ENCODE measurements at regions not wholly inside any gene's neighbourhood (a gene's known extent, or its start where the extent isn't known, plus 50 kb on each side); places are given as distances from the start of the nearest gene placed in this dataset.
"Not testable (repeated sequence)": the region's sequence is repeated elsewhere in the genome, so short reads cannot be mapped to it uniquely, and the experiment has no call there.

- no peaks in the 10 kb centered on the region for H3K36me3 ChIP-seq (ENCODE audit: insufficient read depth, insufficient read length, low read length)
- H3K27me3 ChIP-seq (ENCODE audit: insufficient read depth, insufficient read length) = no peaks in the 10 kb centered on the region
- no peak overlapping the region for H3K9ac ChIP-seq (ENCODE audit: insufficient read length, low read depth)
- no peak for DNase-seq (ENCODE audit: low read depth, low spot score)
- H3K4me3 ChIP-seq (ENCODE audit: insufficient read length, low read depth) = no peak overlapping the region
- peaks cover 4% of the 10 kb centered on the region for H3K4me1 ChIP-seq (ENCODE audit: insufficient read depth, insufficient read length)
- no peaks in the 10 kb centered on the region for H3K9me3 ChIP-seq (ENCODE audit: insufficient read depth, low read length)
- TF ChIP-seq SUZ12 (IDR thresholded peaks at IDR 0.05; ENCODE audit: extremely low read depth, insufficient read depth, insufficient read length) (no peak), ZNF274 (IDR thresholded peaks at IDR 0.05; ENCODE audit: low read depth, low read length) (no peak)
Observed at GRCh38 chr10:28754930-28755718, 77.8 kb downstream of the BAMBI start.

- no peak overlapping the region for H3K9ac ChIP-seq (ENCODE audit: insufficient read length, low read depth)
- H3K4me3 ChIP-seq (ENCODE audit: insufficient read length, low read depth) = no peak overlapping the region
- H3K9me3 ChIP-seq (ENCODE audit: insufficient read depth, low read length) = no peaks in the 10 kb centered on the region
- H3K27me3 ChIP-seq (ENCODE audit: insufficient read depth, insufficient read length) = no peaks in the 10 kb centered on the region
- no peaks in the 10 kb centered on the region for H3K4me1 ChIP-seq (ENCODE audit: insufficient read depth, insufficient read length)
- TF ChIP-seq SUZ12 (IDR thresholded peaks at IDR 0.05; ENCODE audit: extremely low read depth, insufficient read depth, insufficient read length) = no peak
- TF ChIP-seq YY1 (IDR thresholded peaks at IDR 0.05; ENCODE audit: insufficient read depth, insufficient read length) = no peak
- TF ChIP-seq ZNF274 (IDR thresholded peaks at IDR 0.05; ENCODE audit: low read depth, low read length) = no peak
- H3K36me3 ChIP-seq (ENCODE audit: insufficient read depth, insufficient read length, low read length) = no peaks in the 10 kb centered on the region
- DNase-seq (ENCODE audit: low read depth, low spot score) = peak; percentile 60
Observed at GRCh38 chr10:28761084-28761846, 83.9 kb downstream of the BAMBI start.

GRCh38 chr10:28763471-28764170, 86.3 kb downstream of the BAMBI start:
- H3K4me1 ChIP-seq (ENCODE audit: insufficient read depth, insufficient read length) = no peaks in the 10 kb centered on the region
- H3K4me3 ChIP-seq (ENCODE audit: insufficient read length, low read depth) = no peak overlapping the region
- TF ChIP-seq ZNF274 (IDR thresholded peaks at IDR 0.05; ENCODE audit: low read depth, low read length) (no peak), SUZ12 (IDR thresholded peaks at IDR 0.05; ENCODE audit: extremely low read depth, insufficient read depth, insufficient read length) (no peak), YY1 (IDR thresholded peaks at IDR 0.05; ENCODE audit: insufficient read depth, insufficient read length) (no peak)
- DNase-seq (ENCODE audit: low read depth, low spot score) = peak; percentile 38
- no peak overlapping the region for H3K9ac ChIP-seq (ENCODE audit: insufficient read length, low read depth)
- no peaks in the 10 kb centered on the region for H3K27me3 ChIP-seq (ENCODE audit: insufficient read depth, insufficient read length)
- H3K36me3 ChIP-seq (ENCODE audit: insufficient read depth, insufficient read length, low read length) = no peaks in the 10 kb centered on the region
- no peaks in the 10 kb centered on the region for H3K9me3 ChIP-seq (ENCODE audit: insufficient read depth, low read length)

GRCh38 chr10:28765641-28766040, 88.3 kb downstream of the BAMBI start:
- Histone ChIP-seq H3K9ac (ENCODE audit: insufficient read length, low read depth) (no peak overlapping the region), H3K4me3 (ENCODE audit: insufficient read length, low read depth) (no peak overlapping the region), H3K36me3 (ENCODE audit: insufficient read depth, insufficient read length, low read length) (no peaks in the 10 kb centered on the region), H3K27me3 (ENCODE audit: insufficient read depth, insufficient read length) (no peaks in the 10 kb centered on the region), H3K9me3 (ENCODE audit: insufficient read depth, low read length) (peaks cover 4% of the 10 kb centered on the region; the same call in 1 of the 2 replicates), H3K4me1 (ENCODE audit: insufficient read depth, insufficient read length) (no peaks in the 10 kb centered on the region)
- TF ChIP-seq SUZ12 (IDR thresholded peaks at IDR 0.05; ENCODE audit: extremely low read depth, insufficient read depth, insufficient read length) = no peak
- TF ChIP-seq YY1 (IDR thresholded peaks at IDR 0.05; ENCODE audit: insufficient read depth, insufficient read length) = no peak
- TF ChIP-seq ZNF274 (IDR thresholded peaks at IDR 0.05; ENCODE audit: low read depth, low read length) = no peak
- DNase-seq (ENCODE audit: low read depth, low spot score) = no peak

- no peak overlapping the region for H3K9ac ChIP-seq (ENCODE audit: insufficient read length, low read depth)
- DNase-seq (ENCODE audit: low read depth, low spot score) = no peak
Observed at GRCh38 chr10:28768227-28768626, 90.9 kb downstream of the BAMBI start.

DNA sequence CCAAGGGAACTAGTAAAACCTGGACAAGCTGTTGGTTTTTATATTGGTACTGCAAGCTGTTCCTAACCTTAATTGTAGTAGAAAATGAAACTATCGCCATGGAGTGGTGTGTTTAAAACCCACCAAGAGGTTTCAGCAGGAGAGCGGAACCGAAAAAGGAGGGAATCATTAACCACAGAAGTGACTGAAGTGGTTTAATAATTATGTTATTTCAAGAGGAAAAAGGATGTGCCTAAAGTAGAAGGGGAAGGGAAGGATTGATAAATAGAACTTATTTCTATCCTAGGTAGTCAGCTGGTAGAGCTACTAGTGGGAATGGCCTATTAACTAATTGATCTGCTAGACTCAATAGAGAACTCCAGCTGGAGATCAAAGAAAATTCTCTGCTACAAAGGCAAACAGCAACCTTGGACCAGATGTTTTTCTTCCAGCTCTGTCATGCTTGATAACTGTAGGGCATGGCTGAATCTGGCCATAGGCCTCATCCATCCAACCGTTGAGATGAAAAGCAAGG, 91.8 kb downstream of the BAMBI start:
- H3K9me3 ChIP-seq (ENCODE audit: insufficient read depth, low read length) = peaks cover 17% of the 10 kb centered on the region
- TF ChIP-seq YY1 (IDR thresholded peaks at IDR 0.05; ENCODE audit: insufficient read depth, insufficient read length) (no peak), ZNF274 (IDR thresholded peaks at IDR 0.05; ENCODE audit: low read depth, low read length) (no peak)
- no peak overlapping the region for H3K9ac ChIP-seq (ENCODE audit: insufficient read length, low read depth)
- H3K36me3 ChIP-seq (ENCODE audit: insufficient read depth, insufficient read length, low read length) = no peaks in the 10 kb centered on the region
- H3K27me3 ChIP-seq (ENCODE audit: insufficient read depth, insufficient read length) = no peaks in the 10 kb centered on the region
- no peak for DNase-seq (ENCODE audit: low read depth, low spot score)
- no peaks in the 10 kb centered on the region for H3K4me1 ChIP-seq (ENCODE audit: insufficient read depth, insufficient read length)
- H3K4me3 ChIP-seq (ENCODE audit: insufficient read length, low read depth) = no peak overlapping the region

More at GRCh38 chr10:28768227-28768626, 90.9 kb downstream of the BAMBI start:
- Histone ChIP-seq H3K4me3 (ENCODE audit: insufficient read length, low read depth) (no peak overlapping the region), H3K36me3 (ENCODE audit: insufficient read depth, insufficient read length, low read length) (no peaks in the 10 kb centered on the region), H3K4me1 (ENCODE audit: insufficient read depth, insufficient read length) (no peaks in the 10 kb centered on the region), H3K27me3 (ENCODE audit: insufficient read depth, insufficient read length) (no peaks in the 10 kb centered on the region), H3K9me3 (ENCODE audit: insufficient read depth, low read length) (peaks cover 17% of the 10 kb centered on the region)
- TF ChIP-seq YY1 (IDR thresholded peaks at IDR 0.05; ENCODE audit: insufficient read depth, insufficient read length) (no peak), SUZ12 (IDR thresholded peaks at IDR 0.05; ENCODE audit: extremely low read depth, insufficient read depth, insufficient read length) (no peak), ZNF274 (IDR thresholded peaks at IDR 0.05; ENCODE audit: low read depth, low read length) (no peak)

GRCh38 chr10:28771580-28772090, 94.3 kb downstream of the BAMBI start:
- H3K27me3 ChIP-seq (ENCODE audit: insufficient read depth, insufficient read length); H3K4me3 ChIP-seq (ENCODE audit: insufficient read length, low read depth); DNase-seq (ENCODE audit: low read depth, low spot score); H3K4me1 ChIP-seq (ENCODE audit: insufficient read depth, insufficient read length); H3K36me3 ChIP-seq (ENCODE audit: insufficient read depth, insufficient read length, low read length); H3K9ac ChIP-seq (ENCODE audit: insufficient read length, low read depth): not testable (repeated sequence)
- peaks cover 17% of the 10 kb centered on the region for H3K9me3 ChIP-seq (ENCODE audit: insufficient read depth, low read length)
